ENCODE measurements at regions not wholly inside any gene's neighbourhood (a gene's known extent, or its start where the extent isn't known, plus 50 kb on each side); places are given as distances from the start of the nearest gene placed in this dataset.
"Not testable (repeated sequence)": the region's sequence is repeated elsewhere in the genome, so short reads cannot be mapped to it uniquely, and the experiment has no call there.

- DNase-seq, result not testable (repeated sequence)
Measured at GRCh38 chr15:21174761-21175160, 265.5 kb downstream of the POTEB3 start.

GRCh38 chr15:21151203-21151966 is 285.3 kb upstream of the POTEB2 start:
- DNase-seq, result not testable (repeated sequence)

GRCh38 chr15:21148136-21148535 is 282.0 kb upstream of the POTEB2 start:
- DNase-seq, result not testable (repeated sequence)

GRCh38 chr15:21133893-21134292 is 267.8 kb upstream of the POTEB2 start:
- not testable (repeated sequence) for DNase-seq

- DNase-seq, result not testable (repeated sequence)
Measured at GRCh38 chr15:21112271-21113053, 246.3 kb upstream of the POTEB2 start.

GRCh38 chr15:21111861-21112260 is 245.7 kb upstream of the POTEB2 start:
- peak; percentile 1 for DNase-seq

- not testable (repeated sequence) for DNase-seq
Measured at GRCh38 chr15:21111172-21111571, 245.1 kb upstream of the POTEB2 start.

GRCh38 chr15:21110187-21110804 is 244.2 kb upstream of the POTEB2 start:
- DNase-seq, result peak; percentile 21

- DNase-seq, result not testable (repeated sequence)
Measured at GRCh38 chr15:21108384-21108783, 242.3 kb upstream of the POTEB2 start.

GRCh38 chr15:21107399-21108381 is 241.6 kb upstream of the POTEB2 start:
- peak; percentile 36 for DNase-seq

GRCh38 chr15:21096599-21096998 is 230.5 kb upstream of the POTEB2 start:
- not testable (repeated sequence) for DNase-seq

GRCh38 chr15:21079544-21079943 is 213.4 kb upstream of the POTEB2 start:
- not testable (repeated sequence) for DNase-seq

GRCh38 chr15:21068917-21069316 is 202.8 kb upstream of the POTEB2 start:
- DNase-seq, result not testable (repeated sequence)

GRCh38 chr15:21063512-21063911 is 197.4 kb upstream of the POTEB2 start:
- not testable (repeated sequence) for DNase-seq

GRCh38 chr15:21062619-21063163 is 196.6 kb upstream of the POTEB2 start:
- not testable (repeated sequence) for DNase-seq

- DNase-seq, result not testable (repeated sequence)
Measured at GRCh38 chr15:21051866-21052265, 185.8 kb upstream of the POTEB2 start.

- DNase-seq, result not testable (repeated sequence)
Measured at GRCh38 chr15:21031703-21032102, 165.6 kb upstream of the POTEB2 start.

GRCh38 chr15:21029001-21029400 is 162.9 kb upstream of the POTEB2 start:
- DNase-seq, result not testable (repeated sequence)

GRCh38 chr15:21027942-21028341 is 161.8 kb upstream of the POTEB2 start:
- DNase-seq, result not testable (repeated sequence)

GRCh38 chr15:21026848-21027247 is 160.7 kb upstream of the POTEB2 start:
- not testable (repeated sequence) for DNase-seq

GRCh38 chr15:21024235-21024987 is 158.3 kb upstream of the POTEB2 start:
- DNase-seq, result not testable (repeated sequence)
